Fibroblast of skin of left biceps (primary cell): ENCODE measurements at regions not wholly inside any gene's neighbourhood (a gene's known extent, or its start where the extent isn't known, plus 50 kb on each side); places are given as distances from the start of the nearest gene placed in this dataset.
"Not testable (repeated sequence)": the region's sequence is repeated elsewhere in the genome, so short reads cannot be mapped to it uniquely, and the experiment has no call there.

ENCODE experiments used
- DNase-seq, 2 experiments: peaks; one replicate each; pipeline ENCODE4 v3.0.0-alpha.2; 2013; ENCODE audit warnings: low read depth in 2 of 2

DNA sequence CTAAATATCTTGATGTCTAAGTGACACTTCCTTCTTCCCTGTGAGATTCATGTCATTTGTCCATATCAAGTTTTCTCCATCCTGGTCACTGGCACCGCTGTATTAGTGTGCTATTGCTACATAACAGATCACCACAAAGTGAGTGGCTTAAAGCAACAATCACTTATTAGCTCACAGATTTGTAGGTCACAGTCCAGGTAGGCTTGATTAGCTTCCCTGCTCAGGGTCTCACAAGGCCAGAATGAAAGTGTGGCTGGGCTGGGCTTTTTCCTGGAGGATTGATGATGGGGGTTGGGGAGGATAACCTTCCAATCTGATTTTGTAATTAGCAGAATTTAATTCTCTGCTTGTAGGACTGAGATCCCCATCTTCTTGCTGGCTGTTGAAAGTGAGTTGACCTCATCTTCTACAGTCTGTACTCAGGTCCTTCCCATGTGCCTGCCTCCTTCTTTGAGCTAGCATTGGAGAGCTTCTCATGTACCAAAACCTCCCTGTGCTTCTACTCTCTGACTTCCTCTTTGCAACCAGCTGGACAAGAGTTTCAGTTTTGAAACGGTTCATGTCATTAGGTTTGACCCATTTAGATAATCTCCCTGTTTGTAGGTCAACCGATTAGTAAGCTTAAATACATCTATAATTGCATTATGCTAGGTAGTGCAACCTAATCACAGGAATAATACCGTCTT, 152.4 kb upstream of the MAN1A1 start:
- DNase-seq: no peak

DNA sequence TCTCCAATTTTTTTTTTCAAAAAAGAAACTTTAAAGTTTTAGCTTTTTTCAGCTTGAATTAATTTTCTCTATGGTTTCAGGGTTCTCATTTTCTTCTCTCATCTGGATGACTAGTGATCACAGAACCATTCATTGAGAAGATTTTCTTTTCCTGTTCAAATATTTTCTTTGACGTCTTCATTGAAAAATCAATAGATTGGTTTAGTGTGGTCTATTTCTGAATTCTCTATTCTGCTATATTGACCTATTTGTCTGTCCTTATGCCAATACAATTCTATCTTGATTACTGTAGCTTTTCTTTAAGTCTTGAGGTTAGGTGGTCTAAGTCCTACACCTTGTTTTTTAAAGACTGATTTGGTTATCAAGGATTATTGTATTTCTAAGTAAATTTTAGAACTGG, 150.2 kb upstream of the MAN1A1 start:
- DNase-seq: no peak

DNA sequence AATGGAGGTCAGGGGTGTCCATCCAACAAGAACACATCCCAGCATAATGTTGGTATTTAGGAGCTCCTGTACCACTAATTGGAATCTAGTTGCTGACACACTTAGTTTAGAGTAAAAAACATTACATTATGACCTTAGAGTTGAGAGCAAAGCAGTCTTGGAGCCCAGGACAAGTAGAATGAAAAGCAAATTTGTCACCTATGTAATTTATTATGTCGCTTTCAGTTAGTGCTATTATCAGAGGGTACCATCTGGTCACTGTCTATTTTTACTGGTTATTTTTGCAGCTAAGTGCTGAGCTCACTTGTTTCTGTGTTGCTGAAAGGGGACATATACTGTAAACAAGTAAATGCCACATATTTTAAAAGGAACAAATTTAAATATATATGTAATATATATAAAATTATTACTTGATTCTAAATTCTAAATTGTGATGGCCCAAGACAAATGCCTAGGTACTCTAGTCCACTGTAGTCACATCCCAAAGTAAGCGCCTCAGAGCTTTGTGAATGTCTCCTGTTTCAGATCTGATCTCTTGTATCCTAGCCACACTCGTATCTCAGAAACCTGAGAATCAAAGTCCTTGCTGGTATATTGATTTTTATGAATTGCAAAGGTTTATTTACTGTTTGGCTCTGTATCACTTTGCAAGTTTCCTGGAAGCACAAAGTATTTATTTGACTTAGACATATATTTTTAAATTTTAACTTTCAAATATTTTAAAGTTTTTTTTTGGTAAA, 148.6 kb upstream of the MAN1A1 start:
- no peak for DNase-seq

DNA sequence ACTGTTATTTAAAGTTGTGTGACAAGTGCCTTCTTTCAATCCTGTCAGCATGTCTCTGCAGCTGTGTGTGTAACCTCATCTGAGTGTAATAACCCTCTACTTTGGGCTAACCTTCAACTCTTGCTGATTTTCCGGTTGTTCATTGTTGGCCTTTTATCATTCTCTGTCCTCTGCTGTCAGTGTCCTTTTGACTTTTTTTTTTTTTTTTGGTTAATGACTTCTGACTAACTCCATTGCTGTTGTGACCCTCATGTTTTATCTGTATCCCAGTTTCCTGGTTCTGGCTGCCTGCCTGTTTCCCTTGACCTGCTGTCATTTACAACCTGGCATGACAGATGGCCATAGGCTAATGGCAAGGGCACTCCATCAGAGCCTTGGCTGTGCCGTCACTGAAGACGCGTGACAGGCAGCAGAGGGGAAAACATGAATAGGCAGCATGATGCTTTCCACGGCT, 145.7 kb upstream of the MAN1A1 start:
- DNase-seq: no peak

DNA sequence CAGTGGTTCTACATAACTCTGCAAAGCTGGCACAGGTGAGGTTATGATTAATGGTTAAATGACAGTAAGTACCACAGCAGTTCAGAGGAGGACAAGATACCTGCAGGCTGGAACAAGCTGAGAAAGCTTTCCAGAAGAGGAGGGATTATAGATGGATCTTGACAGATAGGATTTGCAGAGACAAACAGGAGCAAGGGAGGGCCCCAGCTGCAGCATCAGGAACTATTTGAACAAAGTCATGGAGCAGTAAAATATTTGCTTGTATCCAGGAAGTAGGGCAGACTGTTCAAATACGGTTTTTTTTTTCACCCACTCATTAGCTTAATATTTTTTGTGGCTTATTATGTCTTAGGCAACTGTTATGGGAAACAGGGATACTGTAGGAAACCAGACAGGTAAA, 144.4 kb upstream of the MAN1A1 start:
- DNase-seq: no peak

DNA sequence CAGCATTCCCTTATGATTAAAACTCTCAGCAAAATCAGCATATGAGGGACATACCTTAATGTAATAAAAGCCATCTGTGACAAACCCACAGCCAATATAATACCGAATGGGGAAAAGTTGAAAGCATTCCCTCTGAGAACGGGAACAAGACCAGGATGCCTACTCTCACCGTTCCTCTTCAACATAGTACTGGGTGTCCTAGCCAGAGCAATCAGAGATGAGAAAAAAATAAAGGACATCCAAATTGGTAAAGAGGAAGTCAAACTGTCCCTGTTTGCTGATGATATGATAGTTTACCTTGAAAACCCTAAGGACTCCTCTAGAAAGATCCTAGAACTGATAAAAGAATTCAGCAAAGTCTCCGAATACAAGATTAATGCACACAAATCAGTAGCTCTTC, 141.6 kb upstream of the MAN1A1 start:
- not testable (repeated sequence) for DNase-seq

DNA sequence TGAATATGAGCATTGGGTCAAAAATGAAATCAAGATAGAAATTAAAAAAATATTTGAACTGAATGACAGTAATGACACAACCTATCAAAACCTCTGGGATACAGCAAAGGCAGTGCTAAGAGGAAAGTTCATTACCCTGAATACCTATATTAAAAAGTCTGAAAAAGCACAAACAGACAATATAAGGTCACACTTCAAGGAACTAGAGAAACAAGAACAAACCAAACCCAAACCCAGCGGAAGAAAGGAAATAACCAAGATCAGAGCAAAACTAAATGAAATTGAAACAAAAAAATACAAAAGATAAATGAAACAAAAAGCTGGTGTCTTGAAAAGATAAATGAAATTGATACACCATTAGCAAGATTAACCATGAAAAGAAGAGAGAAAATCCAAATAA, 140.5 kb upstream of the MAN1A1 start:
- DNase-seq: not testable (repeated sequence)

DNA sequence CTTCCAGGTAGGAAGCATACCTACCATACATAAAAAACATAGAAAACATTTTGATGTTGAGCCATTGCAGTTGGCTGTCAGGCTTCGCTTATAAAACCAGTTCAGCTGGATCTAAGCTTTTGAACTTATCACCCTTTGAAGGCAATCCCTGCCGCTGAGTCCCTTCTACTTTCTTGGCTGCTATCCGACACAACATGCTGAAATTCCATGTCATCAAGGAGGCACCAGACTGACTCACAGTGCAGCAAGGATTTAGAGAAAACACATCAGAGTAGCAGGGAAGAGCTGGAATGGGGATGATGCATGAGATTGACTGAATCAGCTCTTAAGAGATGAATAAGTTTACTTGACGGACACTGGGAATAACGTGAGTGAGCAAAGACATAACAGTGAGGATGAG, 135.0 kb upstream of the MAN1A1 start:
- DNase-seq: peak; percentile 87

DNA sequence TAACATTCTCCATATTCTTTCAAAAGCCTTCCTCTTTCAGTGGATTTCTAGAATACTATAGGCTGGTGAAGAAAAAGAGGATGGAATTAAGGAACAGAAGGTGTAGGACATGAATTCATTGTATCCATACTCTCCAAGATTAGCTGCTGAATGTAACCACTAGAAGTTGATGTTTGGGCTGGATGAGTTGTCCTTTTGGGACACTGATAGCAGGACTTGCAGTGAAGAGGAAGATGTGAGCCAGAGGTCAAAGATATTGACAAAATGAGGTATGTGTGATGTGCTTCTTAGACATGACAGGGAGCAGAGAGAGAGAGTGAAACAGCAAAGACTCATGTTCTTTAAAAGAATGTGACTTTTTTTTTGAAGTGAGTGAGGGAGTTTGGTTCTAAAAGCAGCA, 134.3 kb upstream of the MAN1A1 start:
- no peak for DNase-seq

DNA sequence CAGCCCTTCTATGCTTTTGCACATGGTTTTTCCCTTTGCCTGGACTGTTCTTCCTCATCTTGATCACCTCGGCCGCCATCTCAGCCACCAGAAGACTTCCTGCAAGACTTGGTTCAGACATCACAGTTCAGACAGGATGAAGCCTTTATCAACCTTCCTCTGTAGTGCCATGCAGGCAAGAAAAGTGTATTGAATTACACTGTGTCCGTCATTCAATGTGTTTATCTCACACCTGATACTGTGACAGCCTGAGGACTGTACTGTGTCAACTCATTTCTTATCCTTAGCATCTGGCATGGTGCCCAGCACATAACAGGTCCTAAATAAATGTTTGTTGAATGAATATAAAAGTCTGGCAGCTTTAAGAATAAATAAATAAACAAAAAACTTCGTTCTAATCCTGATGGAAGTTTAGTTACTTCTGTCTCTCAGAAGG, 133.3 kb upstream of the MAN1A1 start:
- no peak for DNase-seq

DNA sequence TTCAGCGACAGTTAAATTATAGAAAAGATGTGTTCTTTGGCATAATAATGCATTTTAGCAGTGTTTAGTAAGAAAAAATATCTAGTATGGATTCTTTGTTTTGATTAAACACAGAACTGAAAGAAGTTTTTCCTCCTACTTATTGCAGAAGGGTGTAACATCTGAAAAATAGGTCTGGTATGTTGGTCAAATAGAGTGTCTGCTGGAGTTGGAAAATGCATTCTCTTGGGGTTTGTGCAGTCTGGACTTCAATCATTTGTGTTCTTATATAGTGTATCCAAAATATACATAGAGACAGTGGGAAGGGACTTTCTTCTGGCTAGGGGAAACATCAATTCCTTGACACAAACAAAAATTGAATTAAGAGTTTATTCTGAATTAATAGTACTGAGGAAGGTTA, 132.4 kb upstream of the MAN1A1 start:
- DNase-seq: peak; percentile 15 to 24

DNA sequence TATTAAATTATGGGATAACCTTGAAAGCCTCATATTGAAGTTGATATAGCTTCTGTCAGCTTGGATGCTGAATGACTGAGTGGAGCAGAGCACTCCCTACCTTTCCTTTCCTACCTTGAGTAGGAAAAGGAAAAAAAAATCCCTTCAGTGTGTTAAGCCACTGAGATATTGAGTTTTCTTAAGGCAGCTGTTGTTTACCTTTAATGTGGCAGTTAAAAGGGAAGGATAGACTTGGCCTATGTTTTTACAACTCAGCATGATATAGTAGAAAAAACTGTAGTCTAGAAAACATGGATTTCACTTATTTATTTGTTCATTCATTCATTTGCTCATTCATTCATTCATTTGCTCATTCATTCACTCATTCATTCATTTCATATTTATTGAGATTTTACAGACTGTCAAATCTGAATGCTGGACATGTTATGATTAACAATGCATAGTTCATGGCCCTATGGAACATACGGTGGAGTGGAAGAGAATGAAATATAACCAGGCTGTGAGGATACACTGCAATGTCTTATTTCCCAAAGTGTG, 131.5 kb upstream of the MAN1A1 start:
- DNase-seq: no peak

DNA sequence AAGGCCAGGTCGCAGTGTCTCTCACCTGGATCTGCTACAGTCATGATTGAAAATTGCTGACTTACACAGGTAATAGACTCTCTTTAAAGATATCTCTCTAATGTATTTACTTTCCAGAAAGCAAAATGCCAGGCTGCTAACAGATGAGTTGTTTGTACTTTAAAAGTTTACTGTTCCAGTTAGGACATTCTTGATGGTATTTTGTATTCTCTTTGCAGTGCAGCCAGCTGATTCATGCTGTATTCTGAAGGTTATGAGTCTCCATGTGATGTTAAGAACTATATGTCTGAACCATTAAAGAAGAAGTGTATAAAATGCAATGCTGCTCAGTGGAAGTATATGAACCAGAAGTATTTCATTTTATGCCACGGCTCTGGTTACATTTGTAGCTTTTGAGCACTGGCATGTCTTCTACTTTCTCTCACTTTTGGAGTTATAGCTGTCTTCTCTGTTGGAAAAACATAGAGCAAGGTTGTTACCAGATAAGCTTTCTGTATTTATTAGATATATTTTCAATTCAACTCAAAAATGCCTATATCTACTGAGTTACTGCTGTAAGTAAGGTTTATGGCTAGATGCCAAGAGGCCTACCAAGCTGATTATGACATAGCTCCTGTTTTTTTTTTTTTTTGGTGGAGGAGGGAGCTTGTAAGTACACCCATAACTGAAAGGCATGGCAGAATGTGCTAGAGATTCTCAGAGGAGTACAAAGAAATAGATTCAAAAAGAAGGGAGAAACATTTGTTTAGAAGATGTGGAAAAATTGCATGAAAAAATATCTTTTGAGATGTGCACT, 130.5 kb upstream of the MAN1A1 start:
- peak in 1 of 2 experiments; percentile 16 for DNase-seq

DNA sequence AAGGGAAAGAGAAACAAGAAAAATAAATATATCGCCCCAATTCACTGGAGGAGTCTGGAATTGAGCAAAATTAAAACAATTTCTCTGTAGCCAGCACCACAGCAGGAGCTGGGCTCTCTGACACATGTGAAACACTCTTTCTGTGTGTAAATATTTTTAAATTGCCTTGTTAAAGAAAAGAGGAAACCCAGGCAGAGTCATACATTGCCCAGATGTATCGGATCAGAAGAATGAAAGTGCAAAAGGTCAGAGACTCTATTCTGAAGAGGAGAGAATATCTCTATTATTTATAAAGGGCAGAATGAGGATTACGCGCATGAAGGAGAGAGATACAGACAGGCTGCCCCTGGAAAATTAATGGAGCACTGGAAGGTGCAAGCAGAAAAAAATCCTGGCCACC, 127.0 kb upstream of the MAN1A1 start:
- DNase-seq: no peak

DNA sequence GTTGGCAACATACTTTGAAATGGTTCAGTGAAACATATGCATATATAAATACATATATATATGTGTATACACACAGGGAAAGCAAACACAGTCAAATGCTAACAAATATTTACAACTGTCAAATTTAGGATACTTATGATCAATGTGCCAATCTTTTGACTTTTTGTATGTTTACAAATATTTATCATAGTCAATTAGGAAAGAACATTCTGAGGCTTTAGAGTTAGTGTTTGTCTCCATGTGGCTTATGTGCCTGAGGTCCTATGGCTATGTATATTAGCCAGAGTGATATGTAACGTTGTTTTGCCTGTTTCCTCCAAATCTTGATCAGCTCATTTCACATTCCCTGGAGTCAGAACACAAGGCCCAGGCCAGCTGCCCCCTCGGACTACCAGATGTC, 126.5 kb upstream of the MAN1A1 start:
- no peak for DNase-seq

DNA sequence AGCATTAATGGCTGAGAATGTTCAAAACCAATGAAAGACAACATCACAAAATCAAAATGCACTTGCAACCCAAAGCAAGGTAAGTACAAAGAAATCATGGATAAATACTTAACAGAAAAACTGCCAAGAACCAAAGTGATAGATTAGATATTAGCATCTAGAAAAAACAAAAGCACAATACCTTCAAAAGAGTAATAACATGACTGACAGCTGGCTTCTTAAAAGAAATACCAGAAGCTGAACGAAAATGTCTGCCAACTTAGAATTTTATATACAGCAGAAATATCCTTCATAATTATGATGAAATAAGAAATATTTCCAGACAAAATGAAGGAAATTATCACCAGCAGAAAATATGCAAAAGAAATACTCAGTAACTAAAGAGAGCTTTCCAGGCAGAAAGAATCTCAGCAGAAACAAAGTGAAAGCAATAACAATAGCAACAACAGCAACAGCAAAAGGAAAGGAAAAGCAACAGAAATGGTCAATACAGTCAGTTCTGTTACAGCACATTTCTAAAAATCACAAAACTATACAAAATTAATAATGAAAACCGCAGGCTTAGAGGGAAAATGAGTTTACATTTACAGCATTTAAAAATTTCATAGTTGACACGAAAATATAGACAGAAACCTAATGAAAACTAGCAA, 121.5 kb upstream of the MAN1A1 start:
- no peak for DNase-seq

DNA sequence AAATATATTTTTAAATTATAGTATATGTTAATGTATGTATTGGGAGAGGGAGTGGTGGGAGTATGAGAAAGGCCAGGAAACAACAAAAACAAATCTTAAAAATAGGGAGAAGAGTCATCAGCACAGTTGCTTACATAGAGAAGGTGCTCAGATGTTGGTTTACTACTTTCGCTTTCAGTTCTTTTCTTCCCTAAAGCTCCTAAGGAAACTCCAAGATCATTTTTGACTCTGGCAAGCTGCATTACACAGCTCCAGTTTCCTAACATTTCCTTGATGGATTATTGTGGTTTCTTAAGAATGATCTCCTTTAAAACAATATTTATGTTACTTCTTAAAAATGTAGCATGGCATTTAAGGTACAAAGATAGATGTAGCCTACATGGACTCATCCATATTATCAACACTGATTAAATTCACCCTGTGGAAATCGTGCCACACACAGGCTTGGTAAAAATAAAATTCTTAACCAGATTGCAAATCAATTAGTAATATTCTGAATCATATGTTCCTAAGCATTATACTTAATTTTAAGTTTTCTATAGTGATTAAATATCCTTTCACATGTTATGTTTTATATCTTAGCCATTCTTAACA, 118.0 kb upstream of the MAN1A1 start:
- peak in 1 of 2 experiments; percentile 17 for DNase-seq

DNA sequence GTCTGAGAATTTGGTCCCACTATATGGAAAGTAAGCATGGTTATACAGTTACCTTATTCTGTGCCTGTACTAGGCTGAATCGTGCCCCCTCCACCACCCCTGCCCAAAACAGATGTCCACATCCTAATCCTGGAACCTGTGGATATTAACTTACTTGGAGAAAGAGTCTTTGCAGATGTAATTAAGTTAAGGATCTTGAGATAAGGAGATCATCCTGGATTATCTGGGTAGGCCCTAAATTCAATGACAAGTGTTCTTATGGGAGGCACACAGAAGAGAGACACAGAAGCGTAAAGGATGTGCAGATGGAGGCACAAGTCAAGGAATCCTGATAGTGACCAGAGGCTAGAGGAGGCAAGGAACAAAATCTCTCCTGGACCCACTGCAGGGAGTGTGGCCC, 116.7 kb upstream of the MAN1A1 start:
- DNase-seq: no peak

DNA sequence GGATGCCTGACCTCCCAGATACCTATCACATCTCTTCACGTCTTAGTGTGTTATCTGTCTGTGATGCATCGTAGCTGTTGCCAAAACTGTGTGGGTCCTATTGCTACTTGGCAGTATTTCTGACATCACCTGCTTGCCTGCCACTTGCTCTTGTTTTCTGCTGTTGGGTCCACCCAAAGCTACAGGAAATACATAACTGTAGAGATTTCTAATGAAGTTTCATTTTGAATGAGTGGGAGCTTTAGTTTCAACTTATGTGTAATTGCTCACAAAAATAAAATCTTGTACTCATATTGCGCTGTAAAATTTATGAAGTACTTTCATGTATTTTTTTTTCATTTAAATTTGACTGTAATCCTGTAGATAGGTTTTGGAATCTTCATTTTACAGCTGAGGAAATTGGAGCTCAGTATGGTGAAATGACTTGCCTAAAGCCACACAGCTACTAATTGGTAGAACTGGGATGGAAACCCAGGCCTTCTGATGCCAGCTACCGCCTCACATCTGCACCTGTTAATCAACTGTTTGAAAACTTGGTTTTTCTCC, 113.6 kb upstream of the MAN1A1 start:
- DNase-seq: no peak

DNA sequence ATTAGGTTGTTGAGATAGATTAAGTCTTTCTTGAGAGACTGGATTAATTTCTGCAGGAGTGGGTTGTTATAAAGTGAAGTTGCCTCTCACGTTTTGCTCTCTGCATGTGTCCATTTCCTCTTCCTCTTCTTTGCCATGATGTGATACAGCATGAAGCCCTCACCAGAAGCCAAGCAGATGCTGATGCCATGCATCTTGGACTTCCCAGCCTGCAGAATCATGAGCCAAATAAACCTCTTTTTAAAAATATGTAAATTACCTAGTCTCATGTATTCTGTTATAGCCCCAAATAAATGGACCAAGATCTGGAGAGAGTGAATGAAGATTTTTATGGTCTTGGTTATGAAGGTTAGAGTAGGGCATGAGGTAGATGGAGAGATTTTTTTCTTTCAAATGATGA, 111.6 kb upstream of the MAN1A1 start:
- no peak for DNase-seq
